ENCODE measurements at regions not wholly inside any gene's neighbourhood (a gene's known extent, or its start where the extent isn't known, plus 50 kb on each side); places are given as distances from the start of the nearest gene placed in this dataset.
"Not testable (repeated sequence)": the region's sequence is repeated elsewhere in the genome, so short reads cannot be mapped to it uniquely, and the experiment has no call there.

DNA sequence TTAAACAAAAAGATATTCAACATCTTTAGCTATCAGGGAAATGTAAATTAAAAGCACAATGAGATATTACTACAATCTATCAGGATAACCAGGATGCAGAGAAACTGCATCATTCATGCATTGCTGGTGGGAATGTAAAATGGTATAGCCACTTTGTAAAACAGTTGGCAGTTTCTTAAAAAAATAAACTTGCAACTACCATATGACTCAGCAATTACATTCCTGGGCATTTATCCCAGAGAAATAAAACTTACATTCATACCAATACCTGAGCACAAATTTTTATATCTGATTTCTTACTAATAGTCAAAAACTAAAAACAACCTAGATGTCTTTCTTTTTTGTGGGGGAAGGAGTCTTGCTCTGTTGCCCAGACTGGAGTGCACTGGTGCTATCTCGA, 190.3 kb upstream of the TAB2 start:
- no peak for DNase-seq

DNA sequence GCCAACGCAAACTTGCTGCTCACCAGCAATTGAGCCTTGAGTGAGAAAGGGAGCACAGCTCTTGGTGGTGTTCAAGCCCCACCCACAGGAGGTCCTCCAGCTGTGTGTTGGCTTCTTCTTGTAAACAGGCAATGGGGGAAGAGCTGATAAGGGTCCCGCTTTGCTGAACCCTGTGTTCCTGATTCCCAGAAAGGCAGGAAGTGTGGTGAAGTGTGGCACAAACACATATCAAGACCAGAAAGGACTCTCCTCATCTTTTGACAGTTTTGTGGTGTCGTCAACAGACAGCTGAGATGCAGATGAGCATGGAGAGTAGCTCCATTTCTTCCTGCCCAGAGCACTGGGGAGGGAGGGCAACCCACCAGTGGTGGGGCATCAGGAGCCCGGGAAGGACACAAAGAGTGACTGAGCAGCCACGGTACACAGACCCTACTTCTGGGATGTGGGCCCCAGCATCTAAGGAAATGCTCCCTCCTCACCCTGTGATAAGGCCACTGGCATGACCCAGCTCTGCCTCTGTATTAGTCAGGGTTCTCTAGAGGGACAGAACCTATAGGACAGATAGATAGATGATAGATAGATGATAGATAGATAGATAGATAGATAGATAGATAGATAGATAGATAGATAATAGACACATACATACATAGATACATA, 188.9 kb upstream of the TAB2 start:
- peak; percentile 15 to 29 for DNase-seq

DNA sequence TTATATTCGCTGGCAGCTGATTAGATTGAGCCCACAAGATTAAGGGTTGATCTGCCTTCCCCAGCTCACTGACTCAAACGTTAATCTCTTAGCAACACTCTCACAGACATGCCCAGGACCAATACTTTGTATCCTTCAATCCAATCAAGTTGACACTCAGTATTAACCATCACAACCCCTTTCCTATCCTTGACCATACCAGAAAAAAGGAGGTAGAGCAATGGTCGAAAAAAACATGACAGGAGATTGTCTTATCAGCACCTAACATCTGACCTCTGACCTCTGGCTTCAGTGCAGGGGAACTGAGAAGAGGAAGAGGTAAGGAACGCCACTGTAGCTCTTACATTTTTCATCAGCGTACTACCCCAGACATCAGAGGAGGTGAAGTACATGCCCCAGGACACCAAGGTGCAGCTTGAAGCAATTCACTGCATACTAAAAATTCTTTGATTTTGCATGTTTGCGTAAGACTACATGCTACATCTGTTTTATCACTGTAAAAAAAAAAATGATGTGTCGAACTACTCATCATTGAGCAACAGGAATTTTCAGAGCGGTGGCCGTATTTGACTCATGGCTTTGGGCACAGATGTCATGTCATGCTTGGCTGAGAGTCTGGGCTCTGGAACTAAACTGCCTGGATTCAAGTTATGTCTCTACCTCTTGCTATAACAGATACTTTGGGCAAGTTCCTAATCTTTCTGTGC, 188.0 kb upstream of the TAB2 start:
- DNase-seq, result no peak

DNA sequence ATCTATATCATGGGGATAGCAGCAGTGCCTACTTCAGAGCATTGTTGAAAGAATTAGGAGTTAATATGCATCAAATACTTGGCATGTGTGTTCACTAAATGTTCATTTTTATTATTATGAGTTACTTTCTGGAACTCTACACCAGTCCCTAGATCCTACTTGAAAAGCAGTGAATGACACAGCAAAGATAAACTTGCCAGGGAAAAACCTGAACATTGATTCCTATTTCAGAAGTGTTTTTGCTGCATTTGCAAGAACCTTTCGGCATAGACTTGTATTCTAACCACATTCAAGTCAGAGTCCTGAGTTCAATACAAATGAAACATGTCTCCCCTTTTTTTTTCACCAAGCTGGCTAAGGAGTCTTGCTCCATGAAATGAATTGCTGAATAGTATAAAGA, 187.4 kb upstream of the TAB2 start:
- DNase-seq, result no peak

DNA sequence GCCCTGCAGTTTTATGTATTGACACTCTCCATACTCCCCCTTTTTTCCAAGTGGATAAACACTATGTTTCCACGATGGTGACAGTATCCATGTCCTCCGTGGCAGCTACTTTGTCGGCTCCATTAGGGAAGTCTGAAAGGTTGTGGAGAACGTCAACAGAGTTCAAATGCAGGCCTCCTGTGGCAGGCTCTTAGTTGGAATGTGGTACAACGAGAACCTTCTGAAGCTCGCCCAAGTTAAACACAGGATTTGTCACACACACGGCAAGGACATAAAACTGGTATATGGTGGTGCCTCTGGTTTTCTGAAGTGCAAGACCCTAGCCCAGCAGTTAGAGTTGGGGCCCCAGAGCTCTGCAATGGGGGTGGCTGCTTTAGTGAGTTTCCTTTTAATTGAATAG, 187.0 kb upstream of the TAB2 start:
- no peak for DNase-seq

DNA sequence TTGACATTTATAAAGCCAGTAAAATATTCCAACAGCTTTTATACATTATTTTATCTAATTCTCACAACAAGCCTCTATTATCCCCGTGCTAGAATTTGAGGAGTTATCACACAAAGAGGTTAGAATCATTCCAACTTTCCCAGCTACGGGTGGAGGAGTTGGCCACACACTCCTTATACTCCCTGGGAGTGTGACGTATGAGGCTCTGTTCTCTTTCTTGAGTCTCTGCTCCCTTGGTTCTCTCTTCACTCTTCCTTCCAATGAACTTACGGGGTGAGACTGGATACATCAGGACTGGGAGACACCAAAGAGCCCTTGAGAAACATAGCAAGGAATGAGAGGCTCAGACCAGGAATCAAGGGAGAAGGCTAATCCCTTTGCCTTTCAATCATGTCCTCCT, 185.6 kb upstream of the TAB2 start:
- no peak for DNase-seq

DNA sequence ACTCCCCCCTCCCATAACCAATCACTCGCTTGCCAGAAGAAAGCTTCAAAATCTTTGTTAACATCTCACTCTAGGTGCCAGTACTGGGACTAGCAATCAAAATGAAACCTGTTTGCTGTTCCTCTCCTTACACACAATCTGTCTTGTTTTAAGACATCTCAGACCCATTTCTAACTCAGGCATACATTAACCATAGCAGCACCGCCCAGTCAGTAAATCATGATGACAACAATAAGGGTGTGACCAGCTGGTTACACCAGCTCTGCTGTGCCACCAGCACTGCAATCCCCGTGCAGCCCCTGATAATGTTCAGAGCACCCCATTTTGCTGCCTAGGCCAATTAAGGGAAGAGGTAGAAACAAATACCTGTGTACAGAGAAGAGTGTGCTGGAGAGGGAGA, 185.2 kb upstream of the TAB2 start:
- DNase-seq, result no peak

DNA sequence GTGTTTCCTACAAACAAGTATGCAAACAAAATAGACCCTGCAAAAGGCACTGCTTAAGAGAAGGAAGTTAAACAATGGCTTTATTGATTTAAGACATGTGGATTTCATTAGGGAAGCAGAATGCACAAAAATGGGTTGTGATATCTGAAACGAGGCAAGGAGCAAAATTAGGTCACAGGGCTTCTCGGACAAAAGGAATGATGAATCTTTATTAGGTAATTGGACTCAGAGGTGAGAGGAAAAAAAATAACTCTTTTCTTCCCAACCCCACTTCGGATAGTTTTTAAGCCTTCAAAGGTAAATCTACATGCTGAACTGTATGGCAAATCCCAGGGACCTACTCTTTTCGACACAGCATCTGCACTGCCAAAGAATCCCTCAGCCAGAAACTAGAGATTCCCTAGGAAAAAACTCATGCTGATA, 183.0 kb upstream of the TAB2 start:
- no peak for DNase-seq

DNA sequence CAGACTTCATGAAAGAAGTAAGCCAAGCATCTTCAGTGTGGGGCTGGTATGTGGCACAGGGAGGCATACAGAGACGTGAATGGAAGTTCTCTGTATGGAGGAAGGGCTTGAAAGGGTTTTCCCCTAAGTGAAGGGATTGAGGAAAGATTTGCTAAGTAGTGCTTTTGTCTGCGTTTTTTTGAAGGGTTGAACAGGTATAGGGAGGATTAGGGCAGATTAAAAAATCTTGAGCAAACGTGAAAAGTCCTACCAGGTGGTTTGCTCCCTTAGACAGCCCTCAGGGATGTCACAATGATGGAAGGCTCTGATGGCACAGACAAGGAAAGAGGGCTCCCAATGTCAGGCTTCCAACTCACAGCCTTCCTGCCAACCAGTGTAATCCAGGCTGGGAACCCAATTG, 181.7 kb upstream of the TAB2 start:
- DNase-seq, result no peak

DNA sequence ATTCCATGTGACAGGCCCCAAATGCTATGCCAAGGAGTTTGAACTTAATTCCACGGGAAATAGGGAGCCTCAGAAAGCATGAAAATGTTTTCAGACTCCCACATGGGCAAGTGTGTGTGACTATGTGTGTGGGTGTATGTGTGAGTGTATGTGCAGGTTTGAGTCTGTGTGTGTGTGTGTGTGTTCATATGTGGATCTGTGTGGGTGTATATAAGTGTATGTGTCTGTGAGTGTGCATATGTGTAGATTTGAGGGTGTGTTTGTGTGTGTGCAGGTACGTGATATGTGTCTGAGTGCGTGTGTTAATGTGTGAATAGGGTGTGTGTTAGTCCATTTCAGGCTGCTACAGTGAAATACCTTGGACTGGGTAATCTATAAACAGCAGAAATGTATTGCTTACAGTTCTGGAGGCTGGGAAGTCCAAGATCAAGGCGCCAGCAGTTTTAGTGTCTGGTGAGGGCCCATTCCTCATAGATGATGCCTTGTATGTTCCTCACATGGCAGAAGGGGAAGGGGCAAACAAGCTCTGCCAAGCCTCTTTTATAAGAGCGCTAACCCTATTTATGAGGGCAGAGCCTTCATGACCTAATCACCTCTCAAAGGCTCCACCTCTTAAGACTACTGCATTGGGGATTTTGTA, 181.1 kb upstream of the TAB2 start:
- no peak for DNase-seq

DNA sequence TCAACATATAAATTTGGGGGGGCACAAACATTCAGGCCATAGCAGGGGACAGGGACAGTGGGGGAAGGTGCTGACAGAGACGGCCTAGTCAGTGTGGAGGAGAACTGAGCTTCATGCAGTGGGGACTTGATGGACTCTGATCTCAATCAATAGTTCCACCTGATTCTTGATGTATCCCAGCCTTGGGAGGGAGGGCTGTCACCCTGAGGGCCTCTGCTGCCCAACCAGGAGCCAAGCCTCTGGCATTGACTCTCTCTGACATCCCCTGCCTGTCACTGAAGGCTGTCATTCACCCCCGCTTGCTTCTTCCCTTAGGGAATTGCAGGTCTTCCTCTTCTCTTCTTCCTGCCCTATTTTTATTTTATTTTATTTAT, 180.6 kb upstream of the TAB2 start:
- no peak for DNase-seq

DNA sequence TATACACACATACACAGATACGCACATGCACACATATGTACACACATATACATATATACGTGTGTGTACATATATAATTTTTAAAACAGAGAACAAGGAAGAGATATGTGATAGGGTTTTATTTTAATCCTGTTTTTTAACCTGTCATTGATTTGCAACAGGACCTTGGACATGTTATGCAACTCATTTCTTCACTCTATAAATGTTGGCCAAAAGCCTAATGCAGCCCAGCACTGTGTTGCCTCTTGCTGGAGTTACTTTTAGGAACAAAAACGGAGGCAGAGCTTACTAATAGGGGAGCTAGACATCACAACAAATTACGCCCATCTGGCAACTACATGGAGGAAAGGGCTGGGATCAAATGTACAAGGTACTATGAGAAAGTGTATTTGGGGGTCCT, 179.9 kb upstream of the TAB2 start:
- no peak for DNase-seq

DNA sequence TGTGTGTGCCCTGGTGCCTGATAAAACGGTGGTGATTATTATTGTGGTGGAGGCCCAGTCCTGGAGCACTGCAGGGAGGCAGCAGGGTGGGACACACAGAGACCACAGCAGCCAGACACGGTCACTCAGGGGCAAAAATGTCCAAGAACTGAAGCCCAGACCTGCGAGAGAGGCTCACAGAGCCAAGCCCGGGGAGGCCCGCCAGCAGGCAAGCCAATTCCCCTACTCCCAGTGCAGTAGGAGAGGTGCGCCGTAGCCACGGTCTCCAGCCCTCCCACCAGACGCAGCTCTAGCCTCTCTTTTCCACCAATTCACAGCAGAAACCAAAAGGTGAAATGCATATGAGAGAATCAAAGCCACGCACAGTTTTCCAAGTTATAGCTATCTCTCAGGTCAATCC, 179.4 kb upstream of the TAB2 start:
- DNase-seq, result no peak

DNA sequence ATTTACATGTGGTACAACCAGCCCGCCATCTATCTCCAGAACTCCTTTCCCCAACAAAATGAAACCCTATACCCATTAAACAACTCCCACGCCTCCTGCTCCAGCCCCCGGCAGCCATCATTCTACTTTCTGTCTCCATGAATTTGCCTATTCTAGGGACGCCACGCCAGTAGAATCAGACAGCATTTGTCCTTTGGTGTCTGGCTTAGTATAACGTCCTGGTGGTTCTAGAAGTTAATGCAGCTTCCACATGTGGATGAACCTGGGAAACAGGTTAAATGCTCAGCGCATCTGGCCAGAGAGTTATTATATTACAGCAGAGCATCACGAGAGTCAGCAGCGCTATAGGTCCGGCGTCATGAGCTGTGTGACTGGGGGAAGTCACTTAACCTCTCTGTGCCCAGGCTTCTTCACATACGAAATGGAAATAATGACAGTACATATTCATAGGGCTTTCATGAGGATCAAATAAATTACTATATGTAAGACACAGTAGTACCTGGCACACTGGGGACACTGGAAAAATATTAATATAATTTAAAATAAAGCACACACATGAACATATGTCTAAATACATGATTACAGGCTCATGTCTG, 178.7 kb upstream of the TAB2 start:
- no peak for DNase-seq

DNA sequence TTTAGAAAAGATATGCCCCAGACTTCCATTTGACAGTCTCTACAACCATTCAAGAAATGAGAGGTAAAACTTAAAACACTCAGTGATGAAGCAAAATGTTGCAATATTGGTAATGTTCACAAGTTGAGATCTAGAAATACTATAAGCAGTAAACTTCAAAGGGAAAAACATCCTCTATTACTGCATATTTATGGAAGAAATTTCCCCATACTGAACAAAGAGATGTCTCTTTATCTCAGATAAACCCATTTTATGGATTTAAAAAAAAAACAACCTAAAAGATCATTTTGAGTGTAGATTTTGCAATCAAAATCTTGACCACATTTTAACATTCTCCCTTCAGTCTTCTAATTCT, 177.8 kb upstream of the TAB2 start:
- DNase-seq, result no peak

DNA sequence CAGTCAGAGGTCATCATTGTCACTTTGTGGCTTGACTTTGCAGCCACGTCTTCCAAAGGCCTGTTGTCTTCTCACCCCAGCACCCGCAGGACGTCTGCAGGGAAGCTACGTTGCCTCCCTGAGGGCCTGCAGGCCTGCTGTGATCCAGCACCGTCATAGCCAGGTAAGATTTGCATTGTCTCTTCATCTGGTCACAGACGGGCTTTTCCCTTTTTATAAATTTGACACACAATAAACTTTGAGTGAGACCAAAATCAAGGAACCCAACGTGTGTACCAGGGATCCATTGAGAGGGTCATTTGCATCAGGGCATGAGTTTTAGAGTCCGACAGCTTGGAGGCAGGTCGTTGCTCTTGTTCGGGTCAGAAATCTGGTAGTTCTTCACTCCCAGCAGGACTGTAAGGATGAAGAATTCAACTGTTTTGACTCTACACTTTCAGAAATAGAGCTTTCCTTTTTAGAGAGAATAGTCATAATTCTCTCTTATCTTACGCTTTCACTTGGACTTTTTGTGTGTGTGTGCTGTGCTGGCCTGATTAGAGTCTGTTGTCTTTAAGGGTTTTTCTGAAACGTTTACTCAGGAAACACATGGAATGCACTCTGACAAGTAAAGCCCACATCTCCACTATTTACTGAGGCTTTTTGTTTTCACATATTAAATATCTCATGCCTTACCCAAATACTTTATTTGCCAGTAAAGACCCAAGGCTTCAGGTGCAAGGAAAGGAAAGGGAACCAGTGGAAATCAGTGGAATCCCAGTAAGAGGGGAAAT, 177.2 kb upstream of the TAB2 start:
- peak; percentile 28 to 39 for DNase-seq

DNA sequence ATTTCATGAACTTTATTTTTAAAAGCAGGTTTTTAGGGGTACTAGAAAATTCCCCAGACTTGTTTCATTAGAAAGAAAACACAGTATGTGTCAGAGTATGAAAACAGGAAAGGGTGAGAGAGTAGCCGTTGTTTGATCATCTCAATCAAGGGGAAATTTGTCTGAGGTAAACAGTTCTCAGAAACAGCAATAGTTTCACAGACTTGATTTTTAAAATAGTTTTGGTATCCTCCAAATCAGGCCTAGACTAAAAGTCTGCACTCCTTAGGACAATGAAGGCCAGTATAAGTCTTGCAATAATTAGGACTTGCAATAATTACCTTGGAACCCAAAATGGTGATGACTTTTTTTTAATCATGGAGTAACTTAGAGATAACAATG, 176.6 kb upstream of the TAB2 start:
- no peak for DNase-seq

DNA sequence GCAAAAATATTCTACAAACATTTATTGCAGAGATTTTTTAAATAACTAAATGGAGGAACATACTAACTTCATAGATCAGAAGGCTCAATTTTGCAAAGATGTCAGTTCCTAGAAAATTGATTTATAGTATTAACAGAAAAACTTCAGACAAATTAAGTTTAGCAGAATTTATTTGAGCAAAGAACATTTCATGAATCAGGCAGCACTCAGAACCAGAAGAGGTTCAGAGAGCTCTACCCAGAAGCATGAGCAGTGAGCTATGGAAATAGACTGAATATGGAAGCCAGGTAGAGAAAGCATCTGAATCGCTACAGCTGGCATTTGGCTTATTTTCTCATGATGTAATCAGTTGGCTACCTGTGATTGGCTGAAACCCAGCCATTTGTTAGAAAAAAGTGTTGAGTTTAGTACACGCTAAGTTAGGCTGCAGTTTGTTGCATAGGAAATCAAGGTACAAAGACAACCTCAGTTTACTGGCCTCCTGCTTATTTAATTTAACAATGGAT, 174.5 kb upstream of the TAB2 start:
- no peak for DNase-seq

DNA sequence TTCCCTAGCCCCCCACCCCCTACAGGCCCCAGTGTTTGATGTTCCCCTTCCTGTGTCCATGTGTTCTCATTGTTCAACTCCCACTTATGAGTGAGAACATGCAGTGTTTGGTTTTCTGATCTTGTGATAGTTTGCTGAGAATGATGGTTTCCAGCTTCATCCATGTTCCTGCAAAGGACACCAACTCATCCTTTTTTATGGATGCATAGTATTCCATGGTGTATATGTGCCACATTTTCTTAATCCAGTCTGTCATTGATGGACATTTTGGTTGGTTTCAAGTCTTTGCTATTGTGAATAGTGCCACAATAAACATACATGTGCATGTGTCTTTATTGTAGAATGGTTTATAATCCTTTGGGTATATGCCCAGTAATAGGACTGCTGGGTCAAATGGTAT, 171.7 kb upstream of the TAB2 start:
- DNase-seq, result not testable (repeated sequence)

DNA sequence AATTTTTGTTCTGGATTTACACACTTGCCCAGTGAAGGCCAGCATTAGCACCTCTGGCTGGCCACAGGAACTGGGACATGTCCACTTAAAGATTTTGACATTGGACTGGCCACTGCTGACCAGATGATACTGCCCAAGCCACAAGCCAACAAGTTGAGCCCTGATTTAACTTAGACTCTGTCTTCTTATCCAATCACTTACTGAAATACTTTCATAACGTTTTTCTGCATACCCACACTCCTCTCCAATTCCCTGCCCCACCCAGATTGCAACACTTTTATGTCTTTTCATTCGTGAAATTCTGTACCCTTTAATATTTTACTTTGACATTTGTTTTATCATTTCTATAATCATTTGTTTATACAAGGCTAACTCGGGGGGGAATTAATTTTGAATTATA, 170.3 kb upstream of the TAB2 start:
- no peak for DNase-seq

DNA sequence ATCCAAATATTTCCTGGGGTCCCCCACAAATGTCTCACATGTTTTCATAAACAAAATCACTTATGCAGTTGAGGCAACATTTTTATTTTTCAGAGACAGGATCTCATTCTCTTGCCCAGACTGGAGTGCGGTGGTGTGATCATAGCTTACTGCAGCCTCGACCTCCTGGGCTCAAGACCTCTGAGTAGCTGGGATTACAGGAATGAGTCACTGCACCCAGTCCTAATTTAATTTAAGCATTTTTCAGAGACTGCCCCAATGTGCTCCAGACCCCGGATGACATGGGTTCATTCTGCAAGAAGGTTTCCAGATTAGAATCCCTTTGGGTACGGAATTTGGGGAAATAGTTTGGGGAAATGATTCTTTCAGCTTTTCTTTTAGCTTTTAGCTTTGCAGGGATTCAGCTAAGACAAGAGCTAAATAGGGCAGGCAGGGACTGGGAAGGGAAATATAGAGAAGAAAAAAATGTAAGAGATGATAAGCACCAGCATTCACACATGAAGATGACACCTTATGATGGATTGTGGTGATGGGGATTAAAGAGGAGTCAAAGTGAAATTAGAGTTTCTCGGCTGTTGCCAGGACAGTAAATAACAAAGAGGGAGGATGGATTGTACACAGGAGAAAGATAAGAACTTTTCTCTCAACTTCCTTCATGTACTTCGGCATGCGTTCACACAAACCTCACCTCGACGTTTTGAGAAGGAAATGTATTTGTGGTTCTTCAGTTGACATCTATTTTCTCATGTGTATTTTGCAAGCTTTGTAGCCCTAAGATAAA, 169.4 kb upstream of the TAB2 start:
- DNase-seq, result no peak

DNA sequence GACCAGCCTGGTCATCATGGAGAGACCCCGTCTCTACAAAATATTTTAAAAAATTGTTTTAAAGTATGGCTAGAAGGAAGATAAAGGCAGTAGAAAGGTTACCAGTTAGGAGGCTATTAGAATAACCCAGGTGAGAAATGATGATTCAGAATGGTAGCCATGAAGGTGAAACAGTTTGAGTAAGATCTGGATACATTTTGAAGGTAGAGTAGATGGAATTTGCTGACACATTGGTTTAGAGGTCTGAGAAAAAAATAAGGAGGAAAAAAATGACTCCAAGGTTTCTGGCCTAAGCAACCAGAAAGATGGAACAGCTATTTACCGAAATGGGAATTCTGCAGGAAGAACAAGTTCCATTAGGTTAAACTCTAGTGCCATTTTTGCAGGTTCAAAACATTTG, 167.9 kb upstream of the TAB2 start:
- no peak for DNase-seq

DNA sequence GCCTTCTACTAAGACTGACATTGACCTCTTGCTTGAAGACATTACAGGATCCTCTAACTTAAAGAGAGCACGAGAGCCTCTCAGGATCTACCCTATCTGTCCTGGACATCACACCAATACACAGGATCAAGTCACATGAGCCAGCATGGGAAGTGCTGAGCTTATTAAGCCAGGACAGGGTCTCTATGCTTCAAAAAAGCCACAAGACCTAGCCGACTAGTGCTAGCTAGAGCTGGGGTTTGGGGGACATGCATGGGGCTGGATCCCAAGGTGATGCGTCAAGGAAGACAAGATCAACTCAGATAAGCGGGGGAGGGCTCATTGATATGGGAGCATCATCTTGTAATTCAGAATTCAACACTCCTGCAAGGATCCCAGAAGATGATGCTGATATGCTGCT, 167.2 kb upstream of the TAB2 start:
- DNase-seq, result no peak

All from activated CD4-positive, alpha-beta T cell treated with anti-CD3 and anti-CD28 coated beads, Interleukin-2, amount 50 U/mL, for 4 hours (primary cell).